ENCODE measurements at regions not wholly inside any gene's neighbourhood (a gene's known extent, or its start where the extent isn't known, plus 50 kb on each side); places are given as distances from the start of the nearest gene placed in this dataset.
"Not testable (repeated sequence)": the region's sequence is repeated elsewhere in the genome, so short reads cannot be mapped to it uniquely, and the experiment has no call there.

DNA sequence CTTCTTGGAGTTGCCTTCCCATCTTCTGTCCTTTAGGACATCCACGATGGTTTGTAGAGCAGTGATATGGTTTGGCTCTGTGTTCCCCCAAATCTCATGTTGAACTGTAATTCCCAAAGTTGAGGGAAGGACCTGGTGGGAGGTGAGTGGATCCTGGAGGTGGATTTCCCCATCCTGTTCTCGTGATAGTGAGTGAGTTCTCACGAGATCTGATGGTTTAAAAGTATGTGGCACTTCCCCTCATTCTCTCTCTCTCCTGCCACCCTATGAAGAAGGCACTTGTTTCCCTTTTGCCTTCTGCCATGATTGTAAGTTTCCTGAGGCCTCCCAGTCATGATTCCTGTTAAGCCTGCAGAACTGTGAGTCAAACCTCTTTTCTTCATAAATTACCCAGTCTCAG, 99.2 kb downstream of the BRMS1L start:
- WGBS, 2 donors = 89% methylated on average over 3 of the region's 3 CpGs
- intact Hi-C loops (cut with DNase I) = no loop called here
- Histone ChIP-seq H3K27me3 (no peaks in the 10 kb centered on the region), H3K9me3 (no peaks in the 10 kb centered on the region), H3K4me3 (no peak overlapping the region), H3K36me3 (no peaks in the 10 kb centered on the region), H3K27ac (no peak overlapping the region), H3K4me1 (no peaks in the 10 kb centered on the region)
- TF ChIP-seq POLR2A (IDR thresholded peaks at IDR 0.05) (no peak), EP300 (IDR thresholded peaks at IDR 0.05) (no peak), POLR2AphosphoS5 (IDR thresholded peaks at IDR 0.05) (no peak)
- TF ChIP-seq, protein P1, sequence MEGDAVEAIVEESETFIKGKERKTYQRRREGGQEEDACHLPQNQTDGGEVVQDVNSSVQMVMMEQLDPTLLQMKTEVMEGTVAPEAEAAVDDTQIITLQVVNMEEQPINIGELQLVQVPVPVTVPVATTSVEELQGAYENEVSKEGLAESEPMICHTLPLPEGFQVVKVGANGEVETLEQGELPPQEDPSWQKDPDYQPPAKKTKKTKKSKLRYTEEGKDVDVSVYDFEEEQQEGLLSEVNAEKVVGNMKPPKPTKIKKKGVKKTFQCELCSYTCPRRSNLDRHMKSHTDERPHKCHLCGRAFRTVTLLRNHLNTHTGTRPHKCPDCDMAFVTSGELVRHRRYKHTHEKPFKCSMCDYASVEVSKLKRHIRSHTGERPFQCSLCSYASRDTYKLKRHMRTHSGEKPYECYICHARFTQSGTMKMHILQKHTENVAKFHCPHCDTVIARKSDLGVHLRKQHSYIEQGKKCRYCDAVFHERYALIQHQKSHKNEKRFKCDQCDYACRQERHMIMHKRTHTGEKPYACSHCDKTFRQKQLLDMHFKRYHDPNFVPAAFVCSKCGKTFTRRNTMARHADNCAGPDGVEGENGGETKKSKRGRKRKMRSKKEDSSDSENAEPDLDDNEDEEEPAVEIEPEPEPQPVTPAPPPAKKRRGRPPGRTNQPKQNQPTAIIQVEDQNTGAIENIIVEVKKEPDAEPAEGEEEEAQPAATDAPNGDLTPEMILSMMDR (IDR thresholded peaks at IDR 0.05) = no peak
- no peak for DNase-seq

DNA sequence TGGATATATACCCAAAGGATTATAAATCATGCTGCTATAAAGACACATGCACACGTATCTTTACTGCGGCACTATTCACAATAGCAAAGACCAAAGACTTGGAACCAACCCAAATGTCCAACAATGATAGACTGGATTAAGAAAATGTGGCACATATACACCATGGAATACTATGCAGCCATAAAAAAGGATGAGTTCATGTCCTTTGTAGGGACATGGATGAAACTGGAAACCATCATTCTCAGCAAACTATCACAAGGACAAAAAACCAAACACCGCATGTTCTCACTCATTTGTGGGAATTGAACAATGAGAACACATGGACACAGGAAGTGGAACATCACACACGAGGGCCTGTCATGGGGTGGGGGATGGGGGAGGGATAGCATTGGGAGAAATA, 96.5 kb downstream of the BRMS1L start:
- whole genome bisulfite sequencing, 2 donors = 92 to 94% methylated on average over 4 of the region's 4 CpGs

DNA sequence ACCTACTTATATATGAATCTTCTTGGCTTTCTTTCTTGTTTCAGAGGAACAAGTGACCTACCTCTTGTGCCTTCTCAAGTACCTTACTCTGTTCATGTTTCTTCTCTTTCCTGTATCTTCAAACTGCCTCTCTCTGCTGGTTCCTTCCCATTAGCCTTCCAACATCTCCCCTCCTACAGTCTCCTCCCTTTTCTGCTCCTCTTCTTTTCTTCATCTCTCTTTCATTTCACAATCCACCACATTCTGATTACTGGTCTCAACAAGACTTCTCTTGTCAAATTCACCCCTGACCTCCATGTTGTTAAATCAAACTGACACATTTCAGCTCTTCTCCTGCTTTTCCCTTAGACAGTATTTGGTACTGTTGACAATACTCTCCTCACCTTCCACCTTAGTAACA, 95.6 kb downstream of the BRMS1L start:
- Histone ChIP-seq H3K27ac (no peak overlapping the region), H3K27me3 (no peaks in the 10 kb centered on the region), H3K9me3 (no peaks in the 10 kb centered on the region), H3K36me3 (no peaks in the 10 kb centered on the region), H3K4me1 (no peaks in the 10 kb centered on the region), H3K4me3 (no peak overlapping the region)
- TF ChIP-seq POLR2A (IDR thresholded peaks at IDR 0.05) (no peak), POLR2AphosphoS5 (IDR thresholded peaks at IDR 0.05) (no peak), EP300 (IDR thresholded peaks at IDR 0.05) (no peak)
- TF ChIP-seq, protein P1 (IDR thresholded peaks at IDR 0.05) = no peak
- no peak for DNase-seq
- intact Hi-C loops (cut with DNase I) = no loop called here

More for the DNA sequence above, 96.5 kb downstream of the BRMS1L start:
- intact Hi-C loops (cut with DNase I); H3K27me3 ChIP-seq; H3K9me3 ChIP-seq; H3K27ac ChIP-seq; DNase-seq; H3K4me3 ChIP-seq; H3K4me1 ChIP-seq; H3K36me3 ChIP-seq: not testable (repeated sequence)
